Body of pancreas (tissue), 4 donors: ENCODE measurements at regions not wholly inside any gene's neighbourhood (a gene's known extent, or its start where the extent isn't known, plus 50 kb on each side); places are given as distances from the start of the nearest gene placed in this dataset.

ENCODE experiments used
- ATAC-seq: fragments of 150-250 bp; one replicate; pipeline ENCODE4 v1.9.1; 2016
- DNase-seq, 4 donors: peaks; one replicate each; pipeline ENCODE4 v3.0.0-alpha.2; 2019
- H3K27ac ChIP-seq, 4 donors: fragments of 200-600 bp; sonication (generic); 1 replicate in 3 of 4; 2 replicates in 1 of 4; pipeline versions ENCODE4 v1.5.1 to v1.6.1; 2016 to 2019; ENCODE audit warnings: mild to moderate bottlenecking in 1 of 4, mixed read lengths in 1 of 4, moderate library complexity in 1 of 4
- H3K27me3 ChIP-seq, 2 donors: fragments of 200-600 bp; sonication (generic); one replicate each; pipeline ENCODE4 v1.6.0; 2016; ENCODE audit warnings: mild to moderate bottlenecking in 1 of 2
- H3K36me3 ChIP-seq, 2 donors: fragments of 200-600 bp; sonication (generic); replicated peaks in 1 of 2; 2 replicates each; pipeline ENCODE4 v1.5.1; 2016; ENCODE audit warnings: low read depth in 2 of 2; ENCODE audit not compliant: insufficient read depth in 1 of 2
- H3K4me1 ChIP-seq: fragments of 200-600 bp; sonication (generic); one replicate; pipeline ENCODE4 v1.6.0; 2016
- H3K4me3 ChIP-seq, 2 donors: fragments of 200-600 bp; sonication (generic); 1 replicate in 1 of 2; 2 replicates in 1 of 2; pipeline ENCODE4 v1.5.1; 2016 to 2019
- H3K9me3 ChIP-seq, 3 donors: fragments of 200-600 bp; sonication (generic); 1 replicate in 2 of 3; 2 replicates in 1 of 3; pipeline ENCODE4 v1.5.1; 2016
- CTCF ChIP-seq, 7 experiments: fragments of 450-650 bp in 4 of 7; fragments of 200-600 bp in 3 of 7; sonication (generic) in 3 of 7; IDR thresholded peaks; one replicate each; pipeline ENCODE4 v1.5.1; 2016 to 2019; ENCODE audit warnings: antibody characterized with exemption in 7 of 7
- POLR2A ChIP-seq, 3 donors: fragments of 450-650 bp; IDR thresholded peaks; one replicate each; pipeline ENCODE4 v1.6.1; 2016; ENCODE audit warnings: antibody characterized with exemption in 3 of 3, mild to moderate bottlenecking in 2 of 3
- WGBS, 2 donors: methylation state at CpG; one replicate each; pipeline ENCODE4 v1.1.5; 2017; 5-methylcytosine and 5-hydroxymethylcytosine counted together
- intact Hi-C: fragments of 100-400 bp; cut with DNase I; formaldehyde crosslinking; loops from one replicate; pipeline ENCODE4 v1.15.1; 2023

GRCh38 chr6:113512576-113512975 lies 344.6 kb upstream of the MARCKS start:
- H3K4me1 ChIP-seq: no peaks in the 10 kb centered on the region
- H3K9me3 ChIP-seq: no peaks in the 10 kb centered on the region
- H3K36me3 ChIP-seq: no peaks in the 10 kb centered on the region
- H3K27ac ChIP-seq: no peak overlapping the region
- intact Hi-C loops: no loop called here
- H3K27me3 ChIP-seq: no peaks in the 10 kb centered on the region
- no peak for ATAC-seq
- WGBS, 2 donors: 88 to 93% methylated on average over 2 of the region's 2 CpGs
- TF ChIP-seq POLR2A (IDR thresholded peaks at IDR 0.05): no peak
- no peak for TF ChIP-seq CTCF (IDR thresholded peaks at IDR 0.05)
- H3K4me3 ChIP-seq: no peak overlapping the region
- DNase-seq: no peak

- TF ChIP-seq CTCF (IDR thresholded peaks at IDR 0.05) (no peak), POLR2A (IDR thresholded peaks at IDR 0.05) (no peak)
- H3K4me3 ChIP-seq: no peak overlapping the region
- no peak overlapping the region for H3K27ac ChIP-seq
- no peaks in the 10 kb centered on the region for H3K27me3 ChIP-seq
- intact Hi-C loops: no loop called here
- H3K36me3 ChIP-seq: no peaks in the 10 kb centered on the region
- DNase-seq (no peak), ATAC-seq (no peak)
- WGBS, 2 donors: 80 to 95% methylated on average over 1 to 4 of the region's 4 CpGs
- H3K4me1 ChIP-seq: no peaks in the 10 kb centered on the region
- H3K9me3 ChIP-seq: no peaks in the 10 kb centered on the region
Observed at GRCh38 chr6:113513086-113513485, 344.1 kb upstream of the MARCKS start.

GRCh38 chr6:113522376-113522775 lies 334.8 kb upstream of the MARCKS start:
- H3K9me3 ChIP-seq: no peaks in the 10 kb centered on the region
- no peak overlapping the region for H3K27ac ChIP-seq
- WGBS, 2 donors: 81 to 100% methylated on average over 1 of the region's 1 CpG
- H3K4me3 ChIP-seq: no peak overlapping the region
- ATAC-seq: no peak
- no peaks in the 10 kb centered on the region for H3K36me3 ChIP-seq
- no peak for DNase-seq
- TF ChIP-seq POLR2A (IDR thresholded peaks at IDR 0.05): no peak
- TF ChIP-seq CTCF (IDR thresholded peaks at IDR 0.05): no peak
- intact Hi-C loops: no loop called here
- no peaks in the 10 kb centered on the region for H3K4me1 ChIP-seq
- H3K27me3 ChIP-seq: no peaks in the 10 kb centered on the region

GRCh38 chr6:113524826-113525225 lies 332.3 kb upstream of the MARCKS start:
- WGBS, 2 donors: 39 to 65% methylated on average over 1 of the region's 1 CpG
- no peaks in the 10 kb centered on the region for H3K9me3 ChIP-seq
- H3K36me3 ChIP-seq: no peaks in the 10 kb centered on the region
- ATAC-seq: no peak
- no peak for TF ChIP-seq POLR2A (IDR thresholded peaks at IDR 0.05)
- no peak for TF ChIP-seq CTCF (IDR thresholded peaks at IDR 0.05)
- no peak overlapping the region for H3K4me3 ChIP-seq
- no peak overlapping the region for H3K27ac ChIP-seq
- no peaks in the 10 kb centered on the region for H3K4me1 ChIP-seq
- no peaks in the 10 kb centered on the region for H3K27me3 ChIP-seq
- DNase-seq: no peak
- intact Hi-C loops: no loop called here

- Histone ChIP-seq H3K4me3 (no peak overlapping the region), H3K27me3 (no peaks in the 10 kb centered on the region), H3K9me3 (no peaks in the 10 kb centered on the region), H3K27ac (no peak overlapping the region), H3K36me3 (no peaks in the 10 kb centered on the region), H3K4me1 (no peaks in the 10 kb centered on the region)
- ATAC-seq (no peak), DNase-seq (no peak)
- TF ChIP-seq CTCF (IDR thresholded peaks at IDR 0.05) (no peak), POLR2A (IDR thresholded peaks at IDR 0.05) (no peak)
- 50 to 89% methylated on average over 1 of the region's 1 CpG for WGBS, 2 donors
- intact Hi-C loops: no loop called here
Observed at GRCh38 chr6:113526553-113526952, 330.6 kb upstream of the MARCKS start.
